ENCODE measurements at regions not wholly inside any gene's neighbourhood (a gene's known extent, or its start where the extent isn't known, plus 50 kb on each side); places are given as distances from the start of the nearest gene placed in this dataset.
"Not testable (repeated sequence)": the region's sequence is repeated elsewhere in the genome, so short reads cannot be mapped to it uniquely, and the experiment has no call there.

DNA sequence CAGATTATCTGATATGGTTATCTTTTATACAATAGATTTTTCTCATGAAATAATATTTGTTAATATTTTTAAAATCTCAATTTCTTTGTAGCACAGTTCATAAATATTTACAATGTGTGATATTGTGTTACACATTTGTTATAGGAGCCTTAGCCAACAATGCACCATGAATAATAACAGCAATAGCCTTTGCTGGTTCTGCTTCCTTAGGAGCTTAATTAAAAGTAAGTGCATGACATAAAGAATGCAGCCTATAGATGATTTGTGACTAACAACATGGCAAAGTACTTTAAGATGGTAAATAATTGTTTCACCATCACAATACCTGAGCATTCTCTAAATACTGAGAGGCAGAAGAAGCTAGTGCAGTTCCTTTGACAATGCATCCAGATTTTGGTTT lies 156.3 kb upstream of the RASSF8 start:
- Histone ChIP-seq H3K4me1 (peaks cover 0 to 7% of the 10 kb centered on the region in 2 donors), H3K27me3 (no peaks in the 10 kb centered on the region), H3K36me3 (no peaks in the 10 kb centered on the region), H3K27ac (no peak overlapping the region), H3K9me3 (no peaks in the 10 kb centered on the region), H3K4me3 (no peak overlapping the region)
- no peak for TF ChIP-seq CTCF (IDR thresholded peaks at IDR 0.05)
- no peak for DNase-seq (ENCODE audit: low spot score)

- H3K27ac ChIP-seq; H3K27me3 ChIP-seq; H3K36me3 ChIP-seq; DNase-seq (ENCODE audit: low spot score); H3K4me1 ChIP-seq; H3K9me3 ChIP-seq; H3K4me3 ChIP-seq: not testable (repeated sequence)
Measured at GRCh38 chr12:25803029-25803664, 155.3 kb upstream of the RASSF8 start.

GRCh38 chr12:25804286-25804685 lies 154.2 kb upstream of the RASSF8 start:
- not testable (repeated sequence) for H3K27me3 ChIP-seq; H3K9me3 ChIP-seq; H3K4me3 ChIP-seq; H3K27ac ChIP-seq; H3K36me3 ChIP-seq; DNase-seq (ENCODE audit: low spot score); H3K4me1 ChIP-seq

DNA sequence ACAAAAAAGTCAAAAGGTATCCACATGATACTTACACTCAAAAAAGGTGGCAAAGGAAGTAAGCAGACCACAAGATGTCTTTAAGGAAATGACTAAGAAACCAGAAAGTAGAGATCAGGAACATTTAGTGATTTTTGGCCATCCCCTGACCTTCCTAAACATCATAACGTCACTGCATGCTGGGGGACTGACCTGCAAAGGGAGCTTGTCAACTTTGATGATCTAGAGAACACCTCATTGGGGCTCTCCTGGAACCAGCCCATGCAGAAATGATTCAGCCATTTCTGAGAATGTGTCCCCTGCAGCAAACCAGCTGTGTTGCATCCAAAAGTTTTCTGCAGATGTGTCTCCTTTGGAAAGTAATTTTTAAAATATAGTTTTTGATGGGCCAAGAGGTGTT lies 152.2 kb upstream of the RASSF8 start:
- Histone ChIP-seq H3K4me1 (no peaks in the 10 kb centered on the region), H3K9me3 (no peaks in the 10 kb centered on the region), H3K27me3 (no peaks in the 10 kb centered on the region), H3K4me3 (no peak overlapping the region), H3K27ac (no peak overlapping the region), H3K36me3 (no peaks in the 10 kb centered on the region)
- no peak for TF ChIP-seq CTCF (IDR thresholded peaks at IDR 0.05)
- DNase-seq (ENCODE audit: low spot score): no peak

- Histone ChIP-seq H3K4me1 (no peaks in the 10 kb centered on the region), H3K4me3 (no peak overlapping the region)
Measured at GRCh38 chr12:25808604-25809003, 149.9 kb upstream of the RASSF8 start.

GRCh38 chr12:25810683-25811082 lies 147.8 kb upstream of the RASSF8 start:
- Histone ChIP-seq H3K4me1 (no peaks in the 10 kb centered on the region), H3K9me3 (no peaks in the 10 kb centered on the region), H3K27me3 (no peaks in the 10 kb centered on the region), H3K27ac (no peak overlapping the region), H3K4me3 (no peak overlapping the region), H3K36me3 (no peaks in the 10 kb centered on the region)
- no peak for DNase-seq (ENCODE audit: low spot score)
- no peak for TF ChIP-seq CTCF (IDR thresholded peaks at IDR 0.05)

More at GRCh38 chr12:25808604-25809003, 149.9 kb upstream of the RASSF8 start:
- H3K27me3 ChIP-seq: no peaks in the 10 kb centered on the region
- no peaks in the 10 kb centered on the region for H3K9me3 ChIP-seq
- H3K27ac ChIP-seq: no peak overlapping the region
- H3K36me3 ChIP-seq: no peaks in the 10 kb centered on the region
- no peak for DNase-seq (ENCODE audit: low spot score)
- no peak for TF ChIP-seq CTCF (IDR thresholded peaks at IDR 0.05)

GRCh38 chr12:25811656-25812126 lies 146.8 kb upstream of the RASSF8 start:
- no peak overlapping the region for H3K4me3 ChIP-seq
- H3K27me3 ChIP-seq: no peaks in the 10 kb centered on the region
- no peak for DNase-seq (ENCODE audit: low spot score)
- no peaks in the 10 kb centered on the region for H3K36me3 ChIP-seq
- TF ChIP-seq CTCF (IDR thresholded peaks at IDR 0.05): no peak
- no peaks in the 10 kb centered on the region for H3K4me1 ChIP-seq
- H3K27ac ChIP-seq: no peak overlapping the region
- H3K9me3 ChIP-seq: no peaks in the 10 kb centered on the region
